ENCODE measurements at regions not wholly inside any gene's neighbourhood (a gene's known extent, or its start where the extent isn't known, plus 50 kb on each side); places are given as distances from the start of the nearest gene placed in this dataset.

DNA sequence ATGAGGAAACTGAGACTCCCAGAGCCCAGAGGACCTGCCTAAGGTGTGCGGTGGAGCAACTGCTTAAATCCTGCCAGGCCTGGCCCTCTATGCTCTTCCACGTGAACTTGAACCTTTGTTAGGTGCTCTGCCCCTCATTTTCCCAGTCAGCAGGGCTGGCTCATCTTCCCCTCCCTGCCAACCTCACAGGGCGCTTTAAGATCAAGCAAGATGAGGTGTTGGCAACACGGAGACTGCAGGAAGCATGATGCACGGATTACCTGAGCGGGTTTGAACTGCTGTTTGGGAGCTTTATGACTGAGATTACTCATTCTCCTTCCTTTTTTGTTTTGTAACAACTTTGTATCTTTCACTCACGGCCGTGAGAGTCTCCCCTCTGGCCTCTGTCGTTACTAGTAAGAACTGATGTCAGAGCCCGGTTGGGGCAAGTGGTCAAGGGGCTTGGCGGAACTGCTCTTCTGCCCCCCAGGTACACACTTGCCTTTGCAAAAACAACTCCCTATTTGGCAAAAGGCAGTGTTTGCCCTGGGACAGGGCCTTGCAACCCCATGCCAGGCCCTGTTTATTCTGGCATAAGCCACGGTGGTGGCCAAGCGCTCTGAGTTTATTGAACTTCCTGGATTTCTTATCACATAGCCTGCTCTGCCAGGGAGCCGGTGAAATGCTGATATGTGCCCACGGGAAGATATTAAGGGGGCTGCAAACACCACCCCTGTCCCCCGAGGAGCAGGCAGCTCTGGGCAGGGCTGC lies 127.8 kb downstream of the INHBB start:
- intact Hi-C loops (cut with DNase I), result no loop called here
- peaks cover 3% of the 10 kb centered on the region for H3K9me3 ChIP-seq
- peak overlapping the region; percentile 53 for H3K27ac ChIP-seq
- no peaks in the 10 kb centered on the region for H3K36me3 ChIP-seq
- H3K27me3 ChIP-seq (ENCODE audit: low read depth), result no peaks in the 10 kb centered on the region
- TF ChIP-seq, protein P1, sequence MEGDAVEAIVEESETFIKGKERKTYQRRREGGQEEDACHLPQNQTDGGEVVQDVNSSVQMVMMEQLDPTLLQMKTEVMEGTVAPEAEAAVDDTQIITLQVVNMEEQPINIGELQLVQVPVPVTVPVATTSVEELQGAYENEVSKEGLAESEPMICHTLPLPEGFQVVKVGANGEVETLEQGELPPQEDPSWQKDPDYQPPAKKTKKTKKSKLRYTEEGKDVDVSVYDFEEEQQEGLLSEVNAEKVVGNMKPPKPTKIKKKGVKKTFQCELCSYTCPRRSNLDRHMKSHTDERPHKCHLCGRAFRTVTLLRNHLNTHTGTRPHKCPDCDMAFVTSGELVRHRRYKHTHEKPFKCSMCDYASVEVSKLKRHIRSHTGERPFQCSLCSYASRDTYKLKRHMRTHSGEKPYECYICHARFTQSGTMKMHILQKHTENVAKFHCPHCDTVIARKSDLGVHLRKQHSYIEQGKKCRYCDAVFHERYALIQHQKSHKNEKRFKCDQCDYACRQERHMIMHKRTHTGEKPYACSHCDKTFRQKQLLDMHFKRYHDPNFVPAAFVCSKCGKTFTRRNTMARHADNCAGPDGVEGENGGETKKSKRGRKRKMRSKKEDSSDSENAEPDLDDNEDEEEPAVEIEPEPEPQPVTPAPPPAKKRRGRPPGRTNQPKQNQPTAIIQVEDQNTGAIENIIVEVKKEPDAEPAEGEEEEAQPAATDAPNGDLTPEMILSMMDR (IDR thresholded peaks at IDR 0.05), result no peak
- DNase-seq, result peak; percentile 54
- peaks cover 39% of the 10 kb centered on the region for H3K4me1 ChIP-seq
- no peak overlapping the region for H3K4me3 ChIP-seq
- peak in 1 of 2 donors; percentile 16 for ATAC-seq

DNA sequence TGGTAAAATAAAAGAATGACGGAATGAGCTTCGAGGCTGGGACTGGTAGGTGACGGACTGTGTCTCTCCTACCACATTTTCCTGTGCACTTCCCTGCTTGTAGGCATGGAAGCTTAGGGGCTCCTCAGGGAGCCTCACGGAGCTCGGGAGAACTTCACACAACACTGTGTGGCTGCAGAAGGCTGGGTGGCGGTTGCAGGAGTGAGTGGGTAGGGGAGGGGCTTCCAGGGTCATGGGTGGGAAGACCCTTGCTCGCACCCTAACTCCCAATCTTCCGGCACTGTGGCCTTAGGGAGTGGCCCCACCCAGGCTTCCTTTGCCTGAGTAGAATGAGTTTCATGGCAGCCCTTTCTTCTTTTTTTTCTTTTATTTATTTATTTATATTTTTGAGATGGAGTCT lies 128.6 kb downstream of the INHBB start:
- intact Hi-C loops (cut with DNase I), result no loop called here
- Histone ChIP-seq H3K4me3 (no peak overlapping the region), H3K36me3 (no peaks in the 10 kb centered on the region), H3K27me3 (ENCODE audit: low read depth) (no peaks in the 10 kb centered on the region), H3K4me1 (peaks cover 31% of the 10 kb centered on the region), H3K9me3 (peaks cover 3% of the 10 kb centered on the region), H3K27ac (no peak overlapping the region)
- DNase-seq, result no peak
- ATAC-seq, result no peak
- TF ChIP-seq, protein P1 (IDR thresholded peaks at IDR 0.05), result no peak

DNA sequence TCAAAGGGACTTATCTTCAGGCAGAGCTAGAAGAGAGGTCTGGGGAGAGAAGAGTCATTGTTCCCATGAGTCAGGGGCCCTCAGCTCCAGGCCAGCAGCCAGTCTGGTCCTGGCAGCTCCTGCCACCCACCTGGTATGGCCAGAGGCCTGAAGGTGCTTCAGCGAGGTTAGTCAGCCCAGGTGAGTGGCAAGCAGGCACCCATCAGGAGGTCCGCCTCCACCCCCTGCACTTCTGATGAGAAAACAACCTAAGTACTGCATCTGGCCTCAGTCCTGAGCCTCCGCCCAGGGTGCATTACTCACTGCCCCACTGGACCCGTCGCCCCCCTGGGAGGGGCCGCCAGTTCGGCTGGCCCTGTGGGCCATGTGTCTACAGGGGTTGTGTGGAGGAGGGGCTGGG lies 130.2 kb downstream of the INHBB start:
- TF ChIP-seq, protein P1 (IDR thresholded peaks at IDR 0.05), result no peak
- H3K4me3 ChIP-seq, result no peak overlapping the region
- no peaks in the 10 kb centered on the region for H3K36me3 ChIP-seq
- ATAC-seq (peak; percentile 86 to 92), DNase-seq (peak; percentile 83)
- intact Hi-C loops (cut with DNase I), result no loop called here
- H3K4me1 ChIP-seq, result peaks cover 15% of the 10 kb centered on the region
- no peak overlapping the region for H3K27ac ChIP-seq
- peaks cover 3% of the 10 kb centered on the region for H3K9me3 ChIP-seq
- H3K27me3 ChIP-seq (ENCODE audit: low read depth), result no peaks in the 10 kb centered on the region

DNA sequence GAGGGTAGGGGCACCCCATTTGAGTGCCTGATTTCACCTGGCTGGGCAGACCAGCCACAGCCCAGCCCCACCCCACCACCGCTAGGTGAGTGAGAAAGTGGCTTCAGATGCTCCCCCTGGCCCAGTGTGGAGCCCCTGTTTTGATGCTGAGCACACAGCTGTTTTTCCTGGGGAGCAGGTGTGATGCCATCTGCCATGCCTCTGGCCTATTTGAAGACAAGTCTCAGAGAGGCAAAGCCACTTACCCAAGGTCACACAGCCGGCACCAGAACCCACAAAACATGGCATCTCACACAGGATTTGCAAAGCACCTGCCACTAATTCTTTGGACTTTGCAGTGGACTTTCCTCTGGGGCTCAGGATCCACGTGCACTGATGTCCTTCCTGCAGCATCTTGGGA lies 131.3 kb downstream of the INHBB start:
- no peak overlapping the region for H3K27ac ChIP-seq
- peaks cover 2% of the 10 kb centered on the region for H3K9me3 ChIP-seq
- no peak for ATAC-seq
- no peak for DNase-seq
- H3K4me3 ChIP-seq, result no peak overlapping the region
- no peaks in the 10 kb centered on the region for H3K27me3 ChIP-seq (ENCODE audit: low read depth)
- intact Hi-C loops (cut with DNase I), result no loop called here
- TF ChIP-seq, protein P1 (IDR thresholded peaks at IDR 0.05), result no peak
- H3K36me3 ChIP-seq, result no peaks in the 10 kb centered on the region
- H3K4me1 ChIP-seq, result peaks cover 12% of the 10 kb centered on the region

DNA sequence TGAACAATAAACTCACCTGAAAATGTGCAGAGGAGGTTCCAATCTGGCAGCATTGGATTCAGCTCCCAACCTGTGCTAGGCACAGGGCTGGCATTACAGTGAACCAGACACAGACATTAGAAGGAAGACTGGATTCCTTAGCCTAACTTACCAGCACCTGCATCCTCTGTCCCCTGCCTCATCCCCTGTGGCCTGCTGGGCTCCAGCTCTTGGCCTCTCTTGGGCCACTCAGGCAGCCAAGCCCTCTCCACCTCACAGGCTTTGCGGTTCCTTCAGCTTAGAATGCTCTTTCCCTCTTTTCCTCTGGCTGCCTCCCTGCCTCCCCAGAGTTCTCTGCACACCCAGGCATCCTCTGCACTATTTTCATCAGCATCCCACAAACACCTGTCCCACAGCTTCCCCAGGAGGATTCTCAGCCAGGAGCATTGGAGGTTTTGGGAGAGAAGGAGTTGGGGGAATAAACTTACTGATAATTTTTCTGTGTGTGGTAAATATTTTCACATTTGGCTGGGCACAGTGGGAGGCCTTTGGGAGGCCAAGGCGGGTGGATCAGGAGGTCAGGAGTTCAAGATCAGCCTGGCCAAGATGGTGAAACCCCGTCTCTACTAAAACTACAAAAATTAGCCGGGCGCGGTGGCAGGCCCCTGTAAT lies 132.0 kb downstream of the INHBB start:
- intact Hi-C loops (cut with DNase I), result no loop called here
- ATAC-seq (no peak), DNase-seq (no peak)
- TF ChIP-seq, protein P1 (IDR thresholded peaks at IDR 0.05), result no peak
- H3K27ac ChIP-seq, result no peak overlapping the region
- no peaks in the 10 kb centered on the region for H3K36me3 ChIP-seq
- H3K4me3 ChIP-seq, result no peak overlapping the region
- H3K9me3 ChIP-seq, result no peaks in the 10 kb centered on the region
- H3K27me3 ChIP-seq (ENCODE audit: low read depth), result no peaks in the 10 kb centered on the region
- peaks cover 12% of the 10 kb centered on the region for H3K4me1 ChIP-seq
